ENCODE measurements at regions not wholly inside any gene's neighbourhood (a gene's known extent, or its start where the extent isn't known, plus 50 kb on each side); places are given as distances from the start of the nearest gene placed in this dataset.
"Not testable (repeated sequence)": the region's sequence is repeated elsewhere in the genome, so short reads cannot be mapped to it uniquely, and the experiment has no call there.

GRCh38 chr5:62083661-62084060 lies 222.3 kb upstream of the KIF2A start:
- ATAC-seq: no peak
- intact Hi-C loops (cut with DNase I): no loop called here

GRCh38 chr5:62084391-62084790 lies 221.6 kb upstream of the KIF2A start:
- ATAC-seq (no peak), DNase-seq (no peak)
- intact Hi-C loops (cut with DNase I): no loop called here

More at GRCh38 chr5:62083661-62084060, 222.3 kb upstream of the KIF2A start:
- no peak for DNase-seq

DNA sequence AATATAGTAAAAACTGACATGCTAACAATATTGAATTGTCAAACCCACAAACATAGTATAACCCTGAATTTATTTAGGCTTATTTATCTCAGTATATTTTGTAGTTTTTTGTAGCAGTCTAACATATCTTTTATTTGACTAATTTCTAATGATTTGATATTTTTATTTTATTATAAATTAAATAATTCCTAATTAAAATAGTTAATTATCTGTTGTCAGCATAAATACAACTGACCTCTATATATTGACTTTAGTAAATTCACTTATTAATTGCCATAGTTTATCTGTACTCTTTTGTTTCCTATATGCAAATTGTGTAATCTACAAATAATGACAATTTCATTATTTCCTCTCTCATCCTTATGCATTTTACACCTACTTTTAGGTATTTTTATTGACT lies 215.1 kb upstream of the KIF2A start:
- DNase-seq (no peak), ATAC-seq (no peak)
- intact Hi-C loops (cut with DNase I): no loop called here

- intact Hi-C loops (cut with DNase I): no loop called here
- ATAC-seq (no peak), DNase-seq (no peak)
These were observed 212.6 kb upstream of the KIF2A start for GRCh38 chr5:62093411-62093810.

DNA sequence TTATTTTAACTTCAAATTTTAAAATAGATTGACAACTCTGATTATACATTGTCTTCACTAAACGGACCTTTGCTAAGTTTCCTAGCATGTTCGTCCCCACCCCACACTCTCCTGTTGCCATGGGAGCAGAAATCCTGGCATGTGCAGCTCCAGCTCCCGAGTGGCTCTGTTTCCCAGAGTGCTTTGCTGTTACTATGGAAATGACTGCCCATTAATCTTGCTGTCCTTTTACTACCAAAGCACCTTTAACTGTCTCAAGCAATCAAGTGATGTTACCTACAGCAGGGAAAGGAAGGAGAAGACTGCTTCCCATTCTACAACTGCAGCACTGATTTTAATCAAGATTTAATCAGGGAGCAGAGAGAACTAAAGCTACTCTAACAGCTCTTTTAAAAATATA lies 212.0 kb upstream of the KIF2A start:
- intact Hi-C loops (cut with DNase I): no loop called here
- peak in 1 of 2 donors; percentile 74 for ATAC-seq

GRCh38 chr5:62097361-62097760 lies 208.6 kb upstream of the KIF2A start:
- no peak for DNase-seq
- intact Hi-C loops (cut with DNase I): no loop called here
- no peak for ATAC-seq

More for the DNA sequence above, 212.0 kb upstream of the KIF2A start:
- DNase-seq: peak; percentile 27

GRCh38 chr5:62100201-62100600 lies 205.8 kb upstream of the KIF2A start:
- ATAC-seq (no peak), DNase-seq (no peak)
- intact Hi-C loops (cut with DNase I): no loop called here

- ATAC-seq; intact Hi-C loops (cut with DNase I); DNase-seq: not testable (repeated sequence)
These were observed 202.1 kb upstream of the KIF2A start for GRCh38 chr5:62103863-62104262.

DNA sequence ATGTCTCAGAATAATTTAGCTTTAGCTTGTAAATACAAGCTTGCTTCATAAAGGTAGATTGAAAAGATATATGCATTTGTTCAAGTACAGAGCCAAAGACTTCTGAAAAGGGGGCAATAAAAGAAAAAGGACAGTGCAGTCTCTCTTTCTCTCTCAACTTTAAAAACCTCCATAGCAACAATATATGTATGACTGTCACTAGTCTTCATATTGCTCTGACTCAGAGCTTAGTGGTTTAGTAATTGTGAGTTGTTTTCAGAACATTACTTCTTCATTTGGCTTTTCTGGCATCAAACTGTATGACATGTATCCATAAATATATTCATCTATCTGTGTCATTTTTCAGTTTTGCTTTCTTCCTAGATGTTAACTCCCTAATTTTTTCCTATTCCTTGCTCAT lies 194.6 kb upstream of the KIF2A start:
- ATAC-seq: no peak
- intact Hi-C loops (cut with DNase I): no loop called here
- DNase-seq: no peak

- ATAC-seq: no peak
- DNase-seq: no peak
- intact Hi-C loops (cut with DNase I): no loop called here
These were observed 193.2 kb upstream of the KIF2A start for GRCh38 chr5:62112689-62113228.

DNA sequence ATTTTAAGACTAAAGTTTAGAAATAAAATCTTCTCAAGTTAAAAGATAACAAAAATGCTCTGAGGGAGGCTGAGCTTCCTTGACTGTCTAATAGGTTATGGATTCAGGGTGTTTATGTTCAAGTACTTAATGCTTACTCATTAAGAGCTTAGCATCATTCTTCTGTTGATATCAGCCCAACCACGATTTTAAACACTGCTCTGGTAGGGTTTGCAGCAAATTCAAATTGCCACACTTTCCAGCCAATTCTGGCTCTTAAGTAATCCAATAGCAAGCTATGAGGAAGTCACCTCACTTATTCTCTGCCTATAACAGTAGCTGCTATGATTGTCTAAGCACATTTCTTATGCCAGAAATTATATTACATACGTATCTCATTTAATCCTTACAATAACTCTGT lies 191.0 kb upstream of the KIF2A start:
- ATAC-seq: no peak
- DNase-seq: no peak
- intact Hi-C loops (cut with DNase I): no loop called here

DNA sequence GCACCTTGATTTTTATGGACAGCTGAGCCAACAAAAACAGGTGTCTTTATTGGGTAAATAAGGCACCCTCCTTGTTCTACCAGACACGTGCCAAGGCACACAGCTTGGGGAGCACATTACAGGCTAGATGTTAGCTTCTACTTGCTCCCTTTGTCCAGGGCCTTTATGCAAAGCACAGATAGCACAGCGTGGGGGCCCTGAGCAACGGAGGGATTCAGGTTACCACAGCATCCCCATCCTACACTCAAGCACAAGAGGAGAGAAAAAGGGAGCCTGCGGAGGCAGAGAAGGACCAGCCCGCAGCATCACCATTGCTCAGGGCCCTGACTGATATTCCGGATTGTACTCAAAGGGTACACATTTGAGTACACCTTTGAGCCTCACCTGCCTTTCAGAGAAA lies 181.7 kb upstream of the KIF2A start:
- ATAC-seq (no peak), DNase-seq (no peak)
- intact Hi-C loops (cut with DNase I): no loop called here

DNA sequence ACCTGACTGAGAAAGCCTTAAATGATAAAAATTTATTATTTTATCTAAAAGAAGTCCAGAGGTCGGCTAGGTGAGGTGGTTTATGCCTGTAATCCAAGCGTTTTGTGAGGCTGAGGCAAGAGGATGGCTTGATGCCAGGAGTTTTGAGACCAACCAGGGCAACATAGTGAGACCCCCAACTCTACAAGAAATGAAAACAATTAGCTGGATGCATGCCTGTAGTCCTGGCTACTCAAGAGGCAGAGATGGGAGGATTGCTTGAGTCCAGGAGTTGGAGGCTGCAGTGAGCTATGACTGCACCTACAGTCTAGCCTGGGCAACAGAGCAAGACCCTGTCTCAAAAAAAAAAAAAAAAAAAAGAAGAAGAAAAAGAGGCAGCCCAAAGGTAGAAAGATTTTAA lies 179.9 kb upstream of the KIF2A start:
- intact Hi-C loops (cut with DNase I): no loop called here
- ATAC-seq (no peak), DNase-seq (no peak)

GRCh38 chr5:62127098-62127736 lies 178.8 kb upstream of the KIF2A start:
- intact Hi-C loops (cut with DNase I): no loop called here
- no peak for ATAC-seq

DNA sequence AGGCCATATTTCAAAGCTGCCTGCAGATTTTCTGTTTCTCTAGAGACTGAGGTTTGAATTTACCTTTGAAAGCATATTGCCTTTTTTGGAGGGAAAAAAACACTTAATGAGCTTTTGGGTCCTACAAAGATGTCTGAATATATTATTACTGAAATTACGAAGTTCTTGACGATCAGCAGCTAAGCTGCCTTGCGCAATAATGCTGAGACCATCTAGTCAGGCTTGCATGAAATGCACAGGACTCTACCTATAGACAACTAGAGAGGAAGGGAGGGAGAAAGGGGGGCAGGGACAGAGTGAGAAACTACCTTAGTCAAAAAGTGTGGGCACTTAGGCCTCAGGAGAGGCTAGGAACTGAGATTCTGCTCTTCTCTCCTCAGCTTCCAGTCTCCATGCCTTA lies 175.9 kb upstream of the KIF2A start:
- intact Hi-C loops (cut with DNase I): no loop called here
- DNase-seq (no peak), ATAC-seq (no peak)

More at GRCh38 chr5:62127098-62127736, 178.8 kb upstream of the KIF2A start:
- no peak for DNase-seq

DNA sequence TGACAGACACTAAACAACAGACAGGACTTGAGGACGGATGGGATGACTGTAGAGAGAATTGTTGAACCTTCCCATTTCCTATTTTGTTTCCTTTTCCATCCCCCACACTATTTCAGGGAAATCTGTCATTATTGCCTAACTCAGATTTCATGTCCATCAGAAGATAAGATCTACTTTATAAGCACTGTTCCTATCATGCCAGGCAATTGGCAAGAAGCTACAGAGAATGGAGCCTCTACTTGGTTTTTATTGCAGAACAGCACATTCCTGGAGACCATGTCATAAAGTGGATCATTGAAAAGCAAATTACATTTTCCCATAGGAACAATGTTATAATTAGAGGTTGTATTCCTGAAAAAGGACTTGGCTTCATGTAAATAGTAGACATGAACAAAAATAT lies 173.7 kb upstream of the KIF2A start:
- DNase-seq: no peak
- intact Hi-C loops (cut with DNase I): no loop called here
- no peak for ATAC-seq

- ATAC-seq: no peak
- DNase-seq: no peak
- intact Hi-C loops (cut with DNase I): no loop called here
These were observed 172.6 kb upstream of the KIF2A start for GRCh38 chr5:62133426-62133825.

GRCh38 chr5:62134811-62135210 lies 171.2 kb upstream of the KIF2A start:
- intact Hi-C loops (cut with DNase I): no loop called here
- DNase-seq (no peak), ATAC-seq (no peak)

- intact Hi-C loops (cut with DNase I): no loop called here
- ATAC-seq (no peak), DNase-seq (no peak)
These were observed 168.4 kb upstream of the KIF2A start for GRCh38 chr5:62137628-62138027.

DNA sequence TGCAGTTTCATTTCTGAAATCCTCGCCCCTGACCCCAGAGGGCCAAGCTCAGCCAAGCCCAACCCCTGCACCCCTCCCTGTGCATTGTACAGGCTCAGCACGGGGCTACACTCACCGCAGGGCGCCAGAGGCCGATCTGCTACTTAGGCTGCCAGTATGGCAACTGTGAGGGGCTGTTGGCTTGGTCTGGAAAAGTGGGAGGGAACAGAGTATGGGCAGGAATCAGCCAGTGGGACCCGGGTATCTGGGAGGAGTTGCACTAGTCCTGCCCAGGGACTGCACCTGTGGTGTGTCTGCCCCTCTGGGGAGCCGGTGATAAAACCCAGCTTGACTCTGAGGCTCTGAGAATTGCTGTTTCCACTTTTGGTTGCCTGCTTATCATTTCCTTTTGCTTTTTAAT lies 167.4 kb upstream of the KIF2A start:
- intact Hi-C loops (cut with DNase I): no loop called here
- ATAC-seq: no peak
- no peak for DNase-seq

DNA sequence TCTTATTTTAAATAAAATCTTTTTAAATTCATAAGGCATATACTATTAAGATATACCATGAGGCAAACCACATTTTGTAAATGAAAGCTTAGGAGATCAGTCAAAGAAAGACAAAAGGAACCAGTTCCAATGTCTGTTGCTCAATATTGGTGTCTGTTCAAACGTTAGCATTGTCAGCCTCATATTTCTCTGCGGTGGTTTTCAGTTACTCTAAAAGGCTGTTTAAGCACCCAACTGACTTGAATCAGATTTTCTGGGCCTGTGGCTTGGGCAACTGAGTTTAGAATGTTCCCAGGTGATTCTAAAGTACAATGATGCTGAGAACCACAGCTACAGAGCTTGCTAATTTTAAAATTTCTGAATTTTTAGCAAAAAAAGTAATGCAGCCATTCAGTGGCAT lies 166.3 kb upstream of the KIF2A start:
- intact Hi-C loops (cut with DNase I): no loop called here
- ATAC-seq (no peak), DNase-seq (no peak)

- ATAC-seq: no peak
- intact Hi-C loops (cut with DNase I): no loop called here
- no peak for DNase-seq
These were observed 163.7 kb upstream of the KIF2A start for GRCh38 chr5:62142351-62142750.

Data from left cardiac atrium (tissue), 4 donors.